CD4-positive, alpha-beta T cell treated with Interferon alpha-2 for 1 hour (primary cell): ENCODE measurements at regions not wholly inside any gene's neighbourhood (a gene's known extent, or its start where the extent isn't known, plus 50 kb on each side); places are given as distances from the start of the nearest gene placed in this dataset.
"Not testable (repeated sequence)": the region's sequence is repeated elsewhere in the genome, so short reads cannot be mapped to it uniquely, and the experiment has no call there.

ENCODE experiments used
- DNase-seq, 2 donors: peaks; one replicate each; pipeline ENCODE4 v3.0.0-alpha.2; 2020 to 2022

GRCh38 chr14:22233377-22233776, 355.6 kb downstream of the DAD1 start:
- no peak for DNase-seq

- no peak for DNase-seq
Observed at GRCh38 chr14:22232933-22233332, 356.1 kb downstream of the DAD1 start.

GRCh38 chr14:22232486-22232885, 356.5 kb downstream of the DAD1 start:
- no peak for DNase-seq

- DNase-seq = peak; percentile 19 to 36
Observed at GRCh38 chr14:22231018-22231417, 358.0 kb downstream of the DAD1 start.

GRCh38 chr14:22230517-22230916, 358.5 kb downstream of the DAD1 start:
- no peak for DNase-seq

- DNase-seq = no peak
Observed at GRCh38 chr14:22227084-22227483, 361.9 kb downstream of the DAD1 start.

GRCh38 chr14:22226381-22226780, 362.6 kb downstream of the DAD1 start:
- peak; percentile 34 to 55 for DNase-seq

GRCh38 chr14:22225516-22226140, 363.4 kb downstream of the DAD1 start:
- no peak for DNase-seq

- peak in 1 of 2 donors; percentile 44 for DNase-seq
Observed at GRCh38 chr14:22221508-22221907, 367.5 kb downstream of the DAD1 start.

GRCh38 chr14:22220427-22220826, 368.6 kb downstream of the DAD1 start:
- no peak for DNase-seq

- peak in 1 of 2 donors; percentile 18 for DNase-seq
Observed at GRCh38 chr14:22218728-22219127, 370.3 kb downstream of the DAD1 start.

- DNase-seq = no peak
Observed at GRCh38 chr14:22213120-22213519, 375.9 kb downstream of the DAD1 start.

- DNase-seq = no peak
Observed at GRCh38 chr14:22210906-22211305, 378.1 kb downstream of the DAD1 start.

- no peak for DNase-seq
Observed at GRCh38 chr14:22210026-22210425, 379.0 kb downstream of the DAD1 start.

GRCh38 chr14:22203036-22203435, 386.0 kb downstream of the DAD1 start:
- DNase-seq = no peak

- no peak for DNase-seq
Observed at GRCh38 chr14:22202313-22202712, 386.7 kb downstream of the DAD1 start.

GRCh38 chr14:22200977-22201605, 387.9 kb downstream of the DAD1 start:
- DNase-seq = peak in 1 of 2 donors; percentile 56

GRCh38 chr14:22200131-22200530, 388.9 kb downstream of the DAD1 start:
- DNase-seq = not testable (repeated sequence)

- no peak for DNase-seq
Observed at GRCh38 chr14:22194664-22195063, 394.4 kb downstream of the DAD1 start.

GRCh38 chr14:22190411-22191191, 398.4 kb downstream of the DAD1 start:
- no peak for DNase-seq

- no peak for DNase-seq
Observed at GRCh38 chr14:22189881-22190280, 399.1 kb downstream of the DAD1 start.

GRCh38 chr14:22188318-22188717, 400.7 kb downstream of the DAD1 start:
- no peak for DNase-seq

GRCh38 chr14:22185789-22186188, 403.2 kb downstream of the DAD1 start:
- no peak for DNase-seq

GRCh38 chr14:22185191-22185590, 403.8 kb downstream of the DAD1 start:
- no peak for DNase-seq
